HEK293 (cell line): ENCODE measurements at regions not wholly inside any gene's neighbourhood (a gene's known extent, or its start where the extent isn't known, plus 50 kb on each side); places are given as distances from the start of the nearest gene placed in this dataset.

Experiments used
- CTCF ChIP-seq: fragments of 450-650 bp; formaldehyde crosslinking; IDR thresholded peaks from 2 replicates; pipeline ENCODE4 v1.5.1; 2016; ENCODE audit warnings: missing biosample characterization, missing genetic modification characterization
- OSR2 ChIP-seq: fragments of 450-650 bp; formaldehyde crosslinking; IDR thresholded peaks from 2 replicates; pipeline ENCODE4 v1.5.1; 2016; ENCODE audit warnings: missing biosample characterization, missing genetic modification characterization
- SALL2 ChIP-seq: fragments of 450-650 bp; formaldehyde crosslinking; IDR thresholded peaks from 2 replicates; pipeline ENCODE4 v1.5.0; 2017; ENCODE audit warnings: missing biosample characterization, mild to moderate bottlenecking, missing genetic modification characterization, borderline replicate concordance
- YY1 ChIP-seq: fragments of 450-650 bp; formaldehyde crosslinking; IDR thresholded peaks from 2 replicates; pipeline ENCODE4 v1.5.1; 2018; ENCODE audit warnings: missing biosample characterization, missing genetic modification characterization
- ZNF501 ChIP-seq: fragments of 450-650 bp; formaldehyde crosslinking; IDR thresholded peaks from 2 replicates; pipeline ENCODE4 v1.5.1; 2016; ENCODE audit warnings: missing biosample characterization, missing genetic modification characterization
- ZNF660 ChIP-seq: fragments of 450-650 bp; IDR thresholded peaks from 2 replicates; pipeline ENCODE4 v1.5.1; 2018; ENCODE audit warnings: missing biosample characterization, mild to moderate bottlenecking, missing genetic modification characterization
- ZNF692 ChIP-seq: fragments of 450-650 bp; formaldehyde crosslinking; IDR thresholded peaks from 2 replicates; pipeline ENCODE4 v1.5.1; 2016; ENCODE audit warnings: missing biosample characterization, missing genetic modification characterization

GRCh38 chr5:54696931-54697330 lies 179.4 kb downstream of the SNX18 start:
- TF ChIP-seq CTCF (tag by site-specific recombination) (no peak), ZNF692 (tag by site-specific recombination) (no peak), SALL2 (tag by site-specific recombination) (no peak), ZNF501 (tag by site-specific recombination) (no peak), OSR2 (tag by site-specific recombination) (no peak), YY1 (tag by site-specific recombination) (no peak), ZNF660 (tag by site-specific recombination) (no peak)
